ENCODE measurements at regions not wholly inside any gene's neighbourhood (a gene's known extent, or its start where the extent isn't known, plus 50 kb on each side); places are given as distances from the start of the nearest gene placed in this dataset.
"Not testable (repeated sequence)": the region's sequence is repeated elsewhere in the genome, so short reads cannot be mapped to it uniquely, and the experiment has no call there.

DNA sequence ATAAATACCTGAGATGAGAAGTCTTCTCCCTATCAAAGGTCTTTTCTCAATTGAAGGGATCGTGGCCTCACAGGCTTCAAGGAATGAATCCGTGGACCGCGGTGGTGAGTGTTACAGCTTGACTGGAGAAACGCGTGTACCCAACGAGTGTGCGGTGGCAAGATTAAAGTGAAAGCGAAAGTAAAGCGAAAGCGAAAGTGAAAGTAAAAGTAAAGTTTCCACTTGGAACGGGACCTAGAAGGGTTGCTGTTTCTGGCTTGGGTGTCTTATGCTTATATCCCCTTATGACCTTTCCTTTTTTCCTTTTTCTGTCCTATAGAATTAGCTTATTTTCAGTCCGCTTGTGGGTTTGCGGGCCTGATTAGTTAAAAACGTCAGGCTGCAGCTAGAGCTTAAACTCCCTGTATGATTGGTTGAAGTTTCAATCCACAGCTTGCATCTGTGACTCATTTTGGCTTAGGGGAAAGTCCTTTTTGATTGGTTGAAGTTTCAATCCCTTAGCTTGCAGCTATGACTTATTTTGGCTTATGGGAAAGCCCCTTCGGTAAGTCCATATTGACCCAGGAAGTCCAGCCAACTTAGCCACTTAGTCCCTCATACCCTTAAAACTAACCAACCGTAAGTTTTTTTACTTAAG is 924.3 kb upstream of the CDH10 start:
- no peak for DNase-seq

DNA sequence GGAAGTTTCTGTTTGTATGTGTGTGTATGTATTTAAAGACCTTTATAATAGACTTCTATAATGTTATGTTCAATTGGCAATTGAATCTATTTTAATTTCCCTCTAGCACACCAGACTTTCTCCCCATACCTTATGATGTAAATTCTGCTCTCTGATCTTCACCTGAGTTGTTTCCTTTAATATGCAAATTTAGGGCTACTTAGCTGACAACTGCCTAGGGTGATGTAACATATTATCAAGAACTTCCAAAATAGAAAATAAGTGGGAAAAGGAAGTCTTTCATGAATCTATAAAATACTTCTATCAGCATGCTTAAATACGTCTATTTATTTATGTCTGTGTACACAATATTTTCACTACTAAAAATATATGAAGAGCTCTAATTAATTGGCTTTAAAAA is 923.5 kb upstream of the CDH10 start:
- no peak for DNase-seq

DNA sequence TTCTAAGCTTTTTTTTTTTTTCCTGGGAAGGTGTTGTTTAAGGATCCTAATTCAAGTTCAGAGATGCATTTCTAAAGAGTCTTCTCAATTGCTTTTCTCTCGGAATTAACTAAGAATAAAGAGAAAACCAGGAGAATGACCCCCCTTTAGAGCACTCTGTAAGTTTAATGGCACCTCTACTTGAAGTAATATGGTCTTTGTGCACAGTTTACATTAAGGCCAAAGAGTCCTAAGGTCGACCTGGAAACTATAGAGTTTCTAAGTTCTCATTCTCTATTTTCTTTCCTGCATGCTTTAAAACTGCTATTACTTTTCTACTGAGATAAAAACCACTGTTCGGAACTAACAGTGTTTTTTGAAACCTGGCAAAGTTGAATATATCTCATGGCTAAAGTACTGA is 923.1 kb upstream of the CDH10 start:
- no peak for DNase-seq

DNA sequence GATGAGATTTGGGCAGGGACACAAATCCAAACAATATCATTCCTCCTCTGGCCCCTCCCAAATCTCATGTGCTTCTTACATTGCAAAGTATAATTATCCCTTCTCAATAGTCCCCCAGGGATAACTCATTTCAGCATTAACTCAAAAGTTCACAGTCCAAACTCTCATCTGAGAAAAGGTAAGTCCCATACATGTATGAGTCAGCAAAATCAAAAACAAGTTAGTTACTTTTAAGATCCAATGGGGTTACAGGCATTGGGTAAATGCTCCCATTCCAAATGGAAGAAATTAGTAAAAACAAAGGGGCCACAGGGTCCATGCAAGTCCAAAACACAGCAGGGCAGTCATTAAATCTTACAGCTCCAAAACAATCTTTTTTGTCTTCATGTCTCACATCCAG is 917.9 kb upstream of the CDH10 start:
- DNase-seq: no peak

DNA sequence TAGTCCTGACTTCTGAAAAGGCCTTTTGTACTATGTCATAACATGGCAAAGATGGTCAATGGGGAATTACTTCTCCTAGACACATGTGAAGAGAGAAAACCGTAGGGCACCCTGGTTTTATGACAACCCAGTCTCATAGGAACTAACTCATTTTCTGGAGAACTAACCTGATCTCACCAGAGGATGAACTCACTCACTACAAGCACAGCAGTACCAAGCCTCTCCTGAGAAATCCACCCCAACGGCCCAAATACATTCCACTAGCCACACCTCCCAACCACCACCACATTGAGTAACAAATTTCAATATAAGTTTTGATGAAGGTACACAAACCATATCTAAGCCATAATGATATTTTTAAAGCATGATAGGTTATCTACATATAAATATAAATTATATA is 909.3 kb upstream of the CDH10 start:
- no peak for DNase-seq

DNA sequence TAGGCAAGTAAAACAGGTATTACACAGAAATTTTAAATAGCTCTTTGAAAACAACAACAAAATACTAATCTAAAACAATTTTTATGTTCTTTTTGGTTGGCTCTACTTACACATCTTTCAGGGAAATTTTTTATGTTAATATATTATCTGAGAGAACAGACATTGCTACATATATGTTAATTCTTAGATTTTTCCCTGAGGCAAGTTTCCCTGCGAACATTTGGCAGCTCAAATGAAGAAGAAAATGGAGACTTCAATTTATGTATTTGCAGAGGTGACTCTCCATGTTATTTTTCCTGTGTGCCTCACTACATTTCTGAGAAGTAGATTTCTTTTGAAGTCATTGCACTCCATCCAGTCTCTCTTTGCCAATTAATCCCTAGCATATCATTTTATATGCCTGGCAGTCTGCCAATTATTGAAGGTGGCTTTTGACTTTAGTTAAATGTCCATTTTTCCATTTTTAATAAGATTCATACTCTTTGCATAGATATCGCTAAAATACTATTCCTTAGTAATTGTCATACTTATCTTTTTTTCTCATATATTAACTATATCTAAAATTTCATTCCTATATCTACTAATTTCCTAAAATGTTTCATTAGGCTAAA is 908.2 kb upstream of the CDH10 start:
- no peak for DNase-seq

DNA sequence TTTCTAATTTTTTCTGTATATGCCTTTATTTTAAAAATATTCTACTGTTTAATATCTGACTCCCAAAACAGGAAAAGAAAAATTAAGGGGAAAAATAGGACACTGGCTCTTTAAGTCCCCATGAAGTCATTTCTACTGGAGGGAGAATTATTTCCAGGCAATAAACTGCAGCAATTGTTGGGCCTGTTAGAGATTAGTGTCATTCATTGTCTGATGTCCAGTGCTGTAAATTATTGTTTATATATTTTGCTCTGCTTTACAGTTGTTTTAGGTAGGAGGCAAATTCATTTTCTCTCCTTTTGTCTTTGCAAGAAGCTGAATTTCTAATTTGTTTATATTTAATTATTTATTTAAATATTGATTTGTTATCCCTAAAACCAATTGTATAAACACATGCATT is 906.0 kb upstream of the CDH10 start:
- no peak for DNase-seq

DNA sequence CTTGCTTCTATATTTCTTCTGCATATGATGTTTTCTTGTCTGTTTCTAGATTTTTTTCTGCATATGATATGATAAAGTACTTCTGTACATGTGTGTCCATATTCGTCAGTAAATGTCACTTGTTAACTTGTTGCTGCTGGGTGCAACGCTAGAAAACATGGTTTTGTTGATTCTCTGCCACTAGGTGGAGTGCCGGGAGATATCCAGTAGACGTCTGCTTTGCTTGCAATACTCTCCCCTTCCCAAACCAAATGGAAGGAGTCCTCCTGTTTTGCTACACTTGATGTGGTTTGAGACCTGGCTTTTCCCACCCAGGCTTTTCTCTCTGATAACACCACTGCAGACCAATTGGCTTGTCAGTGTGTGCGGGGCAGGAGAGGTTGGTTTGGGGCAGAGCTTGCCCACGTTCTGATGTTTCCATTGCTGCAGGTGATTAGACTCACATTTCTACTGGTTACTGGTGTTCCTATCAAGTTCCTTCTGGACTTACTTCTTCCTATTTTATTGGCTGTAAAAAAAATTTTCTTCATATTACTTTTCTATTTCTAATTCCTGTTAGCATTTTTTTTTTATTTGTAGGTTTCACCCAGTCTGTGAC is 900.0 kb upstream of the CDH10 start:
- DNase-seq: peak; percentile 80

DNA sequence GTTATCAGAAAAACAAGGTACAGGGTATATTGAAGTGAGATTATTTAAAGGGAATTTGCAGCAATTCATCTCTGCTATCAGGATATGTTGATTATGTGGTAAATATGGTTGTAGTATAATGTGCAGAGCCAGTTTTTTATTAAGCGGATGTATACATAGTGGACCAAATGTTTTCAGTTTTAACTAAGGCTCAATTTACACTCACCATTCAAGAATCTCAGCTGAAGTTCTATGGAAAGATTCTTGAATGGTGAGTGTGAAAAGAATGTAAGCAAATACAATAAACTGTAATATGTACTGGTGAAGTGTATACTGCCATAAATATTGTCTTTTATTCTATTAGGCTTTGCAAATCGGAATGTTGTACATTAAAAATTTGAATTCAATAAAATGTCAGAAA is 895.9 kb upstream of the CDH10 start:
- no peak for DNase-seq

DNA sequence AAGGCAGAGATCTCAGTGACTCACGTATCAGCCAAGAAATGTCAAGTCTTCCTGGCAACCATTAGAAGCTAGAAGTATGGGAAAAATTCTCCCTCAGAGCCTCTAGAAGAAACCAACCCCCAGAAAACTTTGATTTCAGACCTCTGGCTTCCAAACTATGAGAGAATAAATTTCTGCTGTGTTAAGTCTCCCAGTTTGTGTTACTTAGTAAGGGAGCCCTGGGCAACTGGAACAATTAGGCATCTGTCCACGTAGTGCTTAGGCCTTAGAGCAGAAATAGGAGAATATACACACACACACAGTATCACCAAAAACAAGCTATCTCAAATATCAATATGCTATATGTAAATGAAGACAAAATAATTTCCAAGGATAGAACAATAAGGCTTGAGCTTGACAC is 894.8 kb upstream of the CDH10 start:
- DNase-seq: no peak

DNA sequence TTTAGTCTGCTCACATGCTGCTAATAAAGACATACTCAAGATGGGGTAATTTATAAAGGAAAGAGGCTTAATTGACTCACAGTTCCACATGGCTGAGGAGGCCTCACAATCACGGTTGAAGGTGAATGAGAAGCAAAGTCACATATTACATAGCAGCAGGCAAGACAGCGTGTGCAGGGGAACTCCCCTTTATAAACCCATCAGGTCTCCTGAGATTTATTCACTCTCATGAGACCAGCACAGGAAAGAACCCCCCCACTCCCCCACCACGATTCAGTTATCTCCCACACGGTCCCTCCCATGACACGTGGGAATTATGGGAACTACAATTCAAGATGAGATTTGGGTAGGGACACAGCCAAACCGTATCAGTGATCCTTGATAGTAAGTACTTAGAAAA is 891.7 kb upstream of the CDH10 start:
- not testable (repeated sequence) for DNase-seq

DNA sequence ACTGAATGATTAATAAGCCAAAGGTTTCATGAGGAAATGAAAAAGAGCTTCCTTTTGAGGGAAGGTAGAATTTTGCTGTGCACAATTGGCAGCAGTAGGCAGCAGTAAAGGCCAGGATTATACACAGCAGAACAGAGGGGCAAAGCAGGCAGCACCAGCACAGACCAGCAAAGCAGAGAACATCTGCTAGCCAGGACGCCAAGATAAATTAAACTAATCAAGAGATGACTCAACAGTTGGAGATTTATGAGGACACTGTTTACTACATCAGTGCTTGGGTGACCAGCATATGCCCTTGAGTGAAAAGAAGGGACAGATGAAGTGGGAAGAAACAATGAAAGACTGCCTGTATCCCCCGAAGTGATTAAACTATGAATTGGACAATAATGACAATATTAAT is 871.4 kb upstream of the CDH10 start:
- DNase-seq: peak; percentile 75

DNA sequence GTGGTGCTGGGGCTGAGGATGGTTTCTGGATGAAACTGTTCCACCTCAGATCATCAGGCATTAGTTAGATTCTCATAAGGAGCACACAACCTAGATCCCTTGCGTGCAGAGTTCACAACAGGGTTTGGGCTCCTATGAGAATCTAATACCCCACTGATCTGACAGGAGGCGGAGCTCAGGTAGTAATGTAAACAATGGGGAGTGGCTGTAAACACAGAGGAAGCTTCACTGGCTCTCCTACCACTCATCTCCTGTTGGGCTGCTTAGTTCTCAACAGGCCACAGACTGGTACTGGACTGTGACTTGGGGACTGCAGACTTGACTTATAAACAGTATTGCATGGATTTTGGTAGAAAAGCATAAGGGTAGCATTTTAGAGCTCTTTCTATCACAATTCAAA is 870.7 kb upstream of the CDH10 start:
- peak; percentile 14 for DNase-seq

DNA sequence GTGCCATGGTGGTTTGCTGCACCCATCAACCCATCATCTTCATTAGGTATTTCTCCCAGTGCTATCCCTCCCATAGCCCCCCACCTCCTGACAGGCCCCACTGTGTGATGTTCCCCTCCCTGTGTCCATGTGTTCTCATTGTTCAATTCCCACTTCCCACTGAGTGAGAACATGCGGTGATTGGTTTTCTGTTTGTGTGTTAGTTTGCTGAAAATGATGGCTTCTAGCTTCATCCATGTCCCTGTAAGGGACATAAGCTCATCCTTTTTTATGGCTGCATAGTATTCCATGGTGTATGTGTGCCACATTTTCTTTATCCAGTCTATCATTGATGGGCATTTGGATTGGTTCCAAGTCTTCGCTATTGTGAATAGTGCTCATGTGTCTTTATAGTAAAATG is 865.9 kb upstream of the CDH10 start:
- not testable (repeated sequence) for DNase-seq

DNA sequence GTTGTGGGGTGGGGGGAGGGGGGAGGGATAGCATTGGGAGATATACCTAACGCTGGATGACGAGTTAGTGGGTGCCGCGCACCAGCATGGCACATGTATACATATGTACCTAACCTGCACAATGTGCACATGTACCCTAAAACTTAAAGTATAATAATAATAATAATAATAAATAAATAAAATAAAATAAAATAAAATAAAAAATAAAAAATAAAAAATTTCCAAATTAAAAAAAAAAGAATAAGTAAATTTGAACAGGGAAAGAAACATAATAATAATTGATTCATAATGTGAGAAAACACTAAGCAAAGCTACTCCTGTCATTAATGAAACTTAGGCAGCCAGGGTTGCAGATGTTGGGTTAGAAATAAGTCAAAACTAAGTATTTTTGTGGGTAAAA is 863.2 kb upstream of the CDH10 start:
- DNase-seq: not testable (repeated sequence)

DNA sequence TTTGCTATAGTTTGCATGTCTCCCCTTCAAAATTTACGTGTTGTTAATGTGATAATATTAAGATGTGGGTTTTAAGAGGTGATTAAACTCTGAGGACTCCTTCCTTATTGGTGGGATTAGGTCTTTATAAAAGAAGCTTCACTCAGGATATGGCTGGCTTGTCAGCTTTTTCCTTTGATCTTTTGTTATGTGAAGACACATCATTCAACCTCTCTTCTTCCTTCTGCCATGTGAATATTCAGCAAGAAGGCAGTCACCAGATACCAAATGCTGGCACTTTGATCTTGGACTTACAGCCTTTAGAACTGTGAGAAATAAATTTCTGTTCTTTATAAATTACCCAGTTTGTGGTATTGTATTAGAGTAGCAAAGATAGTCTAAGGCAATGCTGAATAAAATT is 855.9 kb upstream of the CDH10 start:
- DNase-seq: no peak

DNA sequence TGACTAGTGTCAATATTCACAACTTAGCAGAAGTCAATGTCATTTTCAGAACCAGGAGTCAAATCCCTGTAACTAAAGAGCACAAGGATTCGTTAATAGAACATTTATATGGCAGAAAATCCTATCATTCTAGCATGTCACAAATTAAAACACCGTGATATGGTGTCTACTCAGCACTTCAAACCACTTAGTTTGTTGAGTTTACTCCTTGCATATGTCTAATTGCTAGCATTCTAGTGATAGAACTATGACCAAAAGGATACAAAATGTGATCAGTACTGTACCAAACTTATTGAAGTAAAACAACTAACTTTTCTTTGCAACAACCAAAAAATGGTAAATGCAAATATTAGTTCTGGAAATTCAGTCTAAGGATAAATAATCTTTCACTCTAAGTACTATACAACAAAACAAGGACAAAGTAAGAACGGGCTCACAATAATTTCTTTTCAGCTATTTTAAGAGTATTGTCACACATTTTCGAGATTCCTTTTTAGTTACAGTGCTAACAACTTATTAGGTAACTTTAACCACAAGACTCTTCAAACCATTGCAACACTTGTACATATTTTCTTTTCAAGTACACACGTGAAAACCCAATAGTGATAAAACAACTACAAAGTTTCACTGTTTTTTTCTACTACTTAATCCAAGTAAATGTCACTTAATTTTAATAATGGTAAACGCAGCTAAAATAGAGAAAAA is 845.2 kb upstream of the CDH10 start:
- no peak for DNase-seq

DNA sequence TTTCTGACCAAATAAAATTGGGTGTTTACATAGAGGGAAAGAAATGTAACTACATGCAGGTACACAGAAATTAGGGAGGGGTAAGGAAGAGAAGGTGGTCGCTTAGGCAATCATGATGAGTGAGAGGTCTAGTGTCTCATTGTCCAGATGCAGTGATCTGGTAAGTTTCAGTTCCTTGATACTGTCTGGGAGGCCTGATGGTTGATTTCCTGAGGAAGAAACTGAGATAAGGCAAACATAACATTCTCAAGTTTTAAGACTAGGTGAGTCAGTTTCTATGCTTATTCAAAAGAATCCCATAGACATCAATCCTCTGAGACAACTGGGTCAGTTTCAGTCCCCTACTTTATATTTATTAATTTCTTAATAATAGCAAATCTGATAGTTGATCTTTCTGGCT is 843.3 kb upstream of the CDH10 start:
- no peak for DNase-seq

DNA sequence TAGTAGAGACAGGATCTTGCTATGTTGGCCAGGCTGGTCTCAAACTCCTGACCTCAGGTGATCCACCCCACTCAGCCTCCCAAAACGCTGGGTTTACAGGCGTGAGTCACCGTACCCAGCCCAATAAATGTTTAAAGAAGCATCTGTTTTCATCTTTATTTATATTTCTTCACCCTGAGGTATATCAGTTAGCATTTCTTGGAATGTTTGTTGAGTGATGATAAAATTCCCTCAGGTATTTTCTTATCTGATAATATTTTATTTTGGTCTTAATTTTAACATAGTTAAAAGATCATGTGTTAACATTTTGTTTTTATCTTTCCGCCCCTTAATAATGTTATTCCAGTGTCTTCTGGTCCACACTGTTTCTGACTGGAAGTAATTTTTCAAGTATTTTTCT is 839.6 kb upstream of the CDH10 start:
- no peak for DNase-seq

DNA sequence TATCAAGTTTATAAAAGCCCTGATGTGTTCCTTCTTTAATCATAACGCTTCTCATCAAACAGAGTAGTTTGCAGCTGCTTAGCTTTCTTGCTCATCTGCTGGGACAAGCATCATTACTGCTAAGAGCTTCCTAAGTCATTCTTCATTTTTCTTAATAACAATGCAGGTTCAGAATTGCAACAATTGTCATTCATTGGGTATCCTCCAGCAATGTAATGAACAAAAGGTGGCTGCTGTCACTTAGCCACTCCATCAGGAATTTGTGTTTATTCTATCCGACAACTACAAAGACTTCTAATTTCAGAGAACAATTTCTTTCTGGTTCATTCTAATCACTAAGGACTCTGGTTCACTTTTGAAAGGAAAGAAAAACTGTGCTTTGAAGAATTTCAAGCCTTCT is 836.7 kb upstream of the CDH10 start:
- DNase-seq: no peak

DNA sequence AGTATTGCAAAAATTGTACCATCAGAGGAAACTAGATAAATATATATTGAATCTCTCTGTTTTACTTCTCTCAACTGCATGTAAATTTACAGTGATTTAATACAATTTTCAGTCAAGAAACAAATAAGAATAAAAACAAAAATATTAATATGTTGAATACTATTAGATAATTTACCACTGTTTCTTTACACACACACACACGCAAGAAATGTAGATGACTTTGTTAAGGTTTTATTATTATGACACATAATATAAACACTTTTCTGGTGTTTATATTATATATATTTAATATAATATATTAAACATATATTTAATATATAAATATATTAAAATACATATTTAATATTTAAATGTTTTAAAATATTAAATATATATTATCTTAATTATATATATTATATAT is 814.3 kb upstream of the CDH10 start:
- DNase-seq: no peak

DNA sequence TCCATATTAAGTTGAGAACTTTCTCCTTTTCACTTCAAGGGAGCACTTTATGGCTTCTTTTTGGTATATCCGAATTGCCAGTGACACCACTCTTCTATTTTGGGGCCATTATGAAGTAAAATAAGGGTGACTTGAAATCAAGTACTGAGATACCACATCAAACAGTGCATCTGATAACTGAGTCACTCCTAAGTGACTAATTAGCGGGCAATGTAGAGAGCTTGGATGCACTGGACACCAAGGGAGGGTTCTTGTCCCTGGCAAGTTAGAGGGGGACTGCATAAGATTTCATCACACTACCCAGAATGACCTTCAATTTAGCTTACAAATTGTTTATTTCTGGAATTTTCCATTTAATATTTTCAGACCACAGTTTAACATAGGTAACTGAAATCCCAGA is 813.9 kb upstream of the CDH10 start:
- DNase-seq: no peak

DNA sequence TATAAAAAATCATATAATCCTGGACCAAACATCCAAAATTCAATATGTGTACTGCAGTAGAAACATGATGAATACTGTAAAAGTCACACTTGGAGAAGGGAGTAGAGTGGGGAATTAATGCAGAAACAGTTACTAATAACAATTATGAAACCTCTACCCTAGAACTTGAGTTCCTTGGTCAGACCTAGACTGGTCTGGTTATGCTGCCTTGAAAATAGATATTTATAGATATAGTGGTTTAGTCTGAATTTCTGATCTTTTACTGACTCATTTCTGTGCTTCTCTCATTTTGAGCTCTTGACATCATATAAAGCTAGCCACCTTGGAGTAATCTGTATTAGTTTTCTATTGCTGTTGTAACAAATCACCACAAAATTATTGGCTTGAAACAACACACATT is 808.7 kb upstream of the CDH10 start:
- DNase-seq: no peak

DNA sequence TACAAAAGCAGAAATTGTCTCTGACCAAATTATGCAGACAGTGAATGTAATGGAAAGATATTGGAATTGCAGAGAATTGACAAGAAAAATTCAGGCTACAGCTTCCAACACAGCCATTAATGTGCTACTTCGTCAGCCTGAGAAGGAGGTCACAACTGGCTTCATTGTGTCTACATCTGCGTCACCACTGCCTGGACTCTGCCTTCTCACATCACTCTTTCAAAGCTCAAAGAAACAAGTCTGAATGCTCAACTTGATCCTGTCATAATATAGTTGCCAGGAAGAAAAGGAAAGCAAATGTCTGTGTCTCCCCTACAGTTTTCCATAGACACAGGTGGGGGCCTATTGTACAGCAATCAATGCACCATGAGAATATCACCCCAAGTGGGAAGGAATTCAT is 806.5 kb upstream of the CDH10 start:
- no peak for DNase-seq

Data from SHP77 treated with DMSO at 0.1 percent for 48 hours (cell line).